ENCODE measurements at regions not wholly inside any gene's neighbourhood (a gene's known extent, or its start where the extent isn't known, plus 50 kb on each side); places are given as distances from the start of the nearest gene placed in this dataset.

GRCh38 chr1:24996456-24996855 lies 66.4 kb upstream of the RUNX3 start:
- FAIRE-seq = no peak
- no peak for TF ChIP-seq POLR2A (IDR thresholded peaks at IDR 0.05; ENCODE audit: low read depth, low read length)
- no peak for DNase-seq (ENCODE audit: insufficient read length, low spot score)

GRCh38 chr1:24995661-24996060 lies 65.6 kb upstream of the RUNX3 start:
- FAIRE-seq = no peak
- no peak for TF ChIP-seq POLR2A (IDR thresholded peaks at IDR 0.05; ENCODE audit: low read depth, low read length)
- no peak for DNase-seq (ENCODE audit: insufficient read length, low spot score)

GRCh38 chr1:24995140-24995539 lies 65.1 kb upstream of the RUNX3 start:
- DNase-seq (ENCODE audit: insufficient read length, low spot score) (no peak), FAIRE-seq (no peak)
- no peak for TF ChIP-seq POLR2A (IDR thresholded peaks at IDR 0.05; ENCODE audit: low read depth, low read length)

GRCh38 chr1:24993871-24994580 lies 64.0 kb upstream of the RUNX3 start:
- TF ChIP-seq POLR2A (IDR thresholded peaks at IDR 0.05; ENCODE audit: low read depth, low read length) = no peak
- no peak for FAIRE-seq
- no peak for DNase-seq (ENCODE audit: insufficient read length, low spot score)

GRCh38 chr1:24992761-24993211 lies 62.7 kb upstream of the RUNX3 start:
- FAIRE-seq (no peak), DNase-seq (ENCODE audit: insufficient read length, low spot score) (no peak)
- no peak for TF ChIP-seq POLR2A (IDR thresholded peaks at IDR 0.05; ENCODE audit: low read depth, low read length)

- FAIRE-seq (no peak), DNase-seq (ENCODE audit: insufficient read length, low spot score) (no peak)
- no peak for TF ChIP-seq POLR2A (IDR thresholded peaks at IDR 0.05; ENCODE audit: low read depth, low read length)
Measured at GRCh38 chr1:24992124-24992760, 62.2 kb upstream of the RUNX3 start.

- FAIRE-seq = no peak
- no peak for TF ChIP-seq POLR2A (IDR thresholded peaks at IDR 0.05; ENCODE audit: low read depth, low read length)
- DNase-seq (ENCODE audit: insufficient read length, low spot score) = no peak
Measured at GRCh38 chr1:24991697-24992096, 61.6 kb upstream of the RUNX3 start.

- FAIRE-seq = no peak
- no peak for DNase-seq (ENCODE audit: insufficient read length, low spot score)
- TF ChIP-seq POLR2A (IDR thresholded peaks at IDR 0.05; ENCODE audit: low read depth, low read length) = no peak
Measured at GRCh38 chr1:24990779-24991641, 60.9 kb upstream of the RUNX3 start.

- TF ChIP-seq POLR2A (IDR thresholded peaks at IDR 0.05; ENCODE audit: low read depth, low read length) = no peak
- no peak for FAIRE-seq
- DNase-seq (ENCODE audit: insufficient read length, low spot score) = no peak
Measured at GRCh38 chr1:24990136-24990535, 60.1 kb upstream of the RUNX3 start.

- FAIRE-seq = no peak
- TF ChIP-seq POLR2A (IDR thresholded peaks at IDR 0.05; ENCODE audit: low read depth, low read length) = no peak
Measured at GRCh38 chr1:24989082-24989481, 59.0 kb upstream of the RUNX3 start.

GRCh38 chr1:24988558-24988912 lies 58.5 kb upstream of the RUNX3 start:
- DNase-seq (ENCODE audit: insufficient read length, low spot score) = no peak
- FAIRE-seq = no peak
- no peak for TF ChIP-seq POLR2A (IDR thresholded peaks at IDR 0.05; ENCODE audit: low read depth, low read length)

More at GRCh38 chr1:24989082-24989481, 59.0 kb upstream of the RUNX3 start:
- DNase-seq (ENCODE audit: insufficient read length, low spot score) = no peak

GRCh38 chr1:24987875-24988557 lies 57.9 kb upstream of the RUNX3 start:
- TF ChIP-seq POLR2A (IDR thresholded peaks at IDR 0.05; ENCODE audit: low read depth, low read length) = no peak
- no peak for FAIRE-seq

GRCh38 chr1:24987424-24987823 lies 57.3 kb upstream of the RUNX3 start:
- FAIRE-seq (no peak), DNase-seq (ENCODE audit: insufficient read length, low spot score) (no peak)
- TF ChIP-seq POLR2A (IDR thresholded peaks at IDR 0.05; ENCODE audit: low read depth, low read length) = no peak

More at GRCh38 chr1:24987875-24988557, 57.9 kb upstream of the RUNX3 start:
- no peak for DNase-seq (ENCODE audit: insufficient read length, low spot score)
